Activated CD4-positive, CD25-positive, alpha-beta regulatory T cell treated with anti-CD3 and anti-CD28 coated beads, Interleukin-2, amount 50 U/mL, for 72 hours (primary cell): ENCODE measurements at regions not wholly inside any gene's neighbourhood (a gene's known extent, or its start where the extent isn't known, plus 50 kb on each side); places are given as distances from the start of the nearest gene placed in this dataset.

Experiments used
- DNase-seq: peaks from one replicate; pipeline ENCODE4 v3.0.0; 2021

GRCh38 chr15:53462651-53463050 is 296.8 kb downstream of the WDR72 start:
- DNase-seq, result no peak

GRCh38 chr15:53461677-53462076 is 297.8 kb downstream of the WDR72 start:
- no peak for DNase-seq

DNA sequence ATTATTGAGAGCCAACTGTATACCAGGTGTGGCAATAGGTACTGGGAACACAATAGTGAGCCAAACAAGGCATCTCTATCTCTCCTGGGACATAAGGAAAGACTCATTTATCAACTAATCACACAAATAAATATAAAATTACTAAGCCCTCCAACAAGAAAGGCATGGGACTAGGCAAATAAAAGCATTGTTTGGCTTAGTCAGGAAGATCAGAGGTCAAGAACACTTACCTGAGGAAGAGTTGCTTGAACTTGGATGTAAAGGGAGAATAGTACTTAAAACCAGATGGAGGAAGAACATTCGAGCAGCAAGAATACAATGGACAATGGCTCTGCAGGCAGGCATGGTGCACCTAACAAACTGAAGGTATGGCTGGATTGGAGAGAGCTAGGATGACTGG is 300.7 kb downstream of the WDR72 start:
- DNase-seq, result no peak

DNA sequence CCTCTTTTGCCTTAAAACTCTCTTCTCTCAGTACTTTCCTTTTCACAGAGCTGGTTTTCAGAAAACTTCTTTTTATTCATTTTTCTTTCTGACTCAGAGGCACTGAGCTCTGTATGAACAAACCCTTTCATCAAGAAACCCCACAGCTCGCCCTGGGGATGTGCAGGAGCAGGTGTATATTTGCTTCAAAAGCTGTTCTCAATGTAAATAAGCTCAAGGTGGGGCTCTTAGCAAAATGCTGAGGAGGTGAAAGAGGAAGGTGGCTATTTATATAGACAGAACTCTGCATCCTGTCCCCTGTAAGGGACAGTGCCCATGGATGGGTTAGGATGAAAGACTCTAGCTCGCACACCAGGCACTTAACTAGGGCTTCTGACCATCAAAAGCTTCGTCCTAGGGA is 302.0 kb downstream of the WDR72 start:
- DNase-seq, result no peak

GRCh38 chr15:53454843-53455721 is 304.4 kb downstream of the WDR72 start:
- no peak for DNase-seq

- DNase-seq, result no peak
These were observed 305.0 kb downstream of the WDR72 start for GRCh38 chr15:53454535-53454842.

DNA sequence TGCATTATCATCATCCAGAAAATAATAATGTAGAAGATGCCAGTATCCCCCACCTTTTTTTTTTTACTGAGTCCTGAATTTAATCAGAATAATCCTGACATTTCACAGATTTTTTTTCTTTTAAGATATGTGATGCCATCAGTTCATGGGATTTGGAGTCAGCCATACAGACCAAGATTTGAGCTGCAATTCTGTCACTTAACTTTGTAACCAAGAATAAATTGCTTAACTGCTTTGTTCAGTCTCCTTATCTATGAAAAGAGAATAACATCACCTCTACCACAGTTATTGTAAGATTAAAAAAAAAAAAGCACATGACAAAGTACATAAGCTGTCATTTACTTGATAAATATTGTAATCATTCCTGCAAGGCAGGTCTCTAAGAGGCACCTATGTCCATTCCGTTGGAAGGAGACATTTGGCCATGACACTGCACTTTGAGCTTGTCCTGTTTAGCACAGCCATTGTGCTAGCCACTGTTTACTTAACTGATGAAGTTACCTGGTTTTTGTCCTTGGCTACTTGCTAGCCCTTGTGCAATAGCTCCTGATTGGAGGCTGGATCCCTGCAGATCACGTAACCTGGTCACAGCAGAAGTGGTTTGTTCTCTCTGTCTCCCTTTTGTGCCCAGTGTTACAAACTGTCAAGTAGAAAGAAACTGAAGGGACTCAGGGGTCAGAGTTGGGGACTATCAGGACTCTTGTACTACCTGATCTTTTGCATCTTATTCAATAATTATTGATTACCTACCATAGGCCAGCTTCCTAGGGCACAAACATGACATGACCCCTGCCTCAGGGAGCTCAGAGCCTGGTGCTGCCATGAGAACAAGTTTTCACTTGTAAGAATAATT is 306.0 kb downstream of the WDR72 start:
- DNase-seq, result no peak

GRCh38 chr15:53448232-53449015 is 311.0 kb downstream of the WDR72 start:
- DNase-seq, result no peak

DNA sequence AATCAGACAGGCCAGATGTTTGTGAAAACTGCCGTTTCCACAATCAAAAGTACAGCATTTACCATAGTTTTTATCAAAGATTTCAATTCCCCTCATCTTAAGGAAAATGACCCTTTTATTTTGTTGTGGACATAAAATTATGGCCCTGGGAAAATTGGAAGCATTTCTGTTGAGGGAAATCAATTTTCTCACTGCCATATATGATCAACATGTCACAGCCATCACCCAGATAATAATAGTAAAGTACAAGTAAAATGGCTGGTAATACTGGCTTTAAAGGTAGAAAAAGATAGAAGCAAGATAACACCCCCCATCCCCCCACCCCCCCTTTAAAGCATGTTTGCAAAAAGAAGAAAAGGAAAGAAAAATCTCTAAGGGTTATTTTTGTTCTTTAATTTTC is 311.7 kb downstream of the WDR72 start:
- no peak for DNase-seq

DNA sequence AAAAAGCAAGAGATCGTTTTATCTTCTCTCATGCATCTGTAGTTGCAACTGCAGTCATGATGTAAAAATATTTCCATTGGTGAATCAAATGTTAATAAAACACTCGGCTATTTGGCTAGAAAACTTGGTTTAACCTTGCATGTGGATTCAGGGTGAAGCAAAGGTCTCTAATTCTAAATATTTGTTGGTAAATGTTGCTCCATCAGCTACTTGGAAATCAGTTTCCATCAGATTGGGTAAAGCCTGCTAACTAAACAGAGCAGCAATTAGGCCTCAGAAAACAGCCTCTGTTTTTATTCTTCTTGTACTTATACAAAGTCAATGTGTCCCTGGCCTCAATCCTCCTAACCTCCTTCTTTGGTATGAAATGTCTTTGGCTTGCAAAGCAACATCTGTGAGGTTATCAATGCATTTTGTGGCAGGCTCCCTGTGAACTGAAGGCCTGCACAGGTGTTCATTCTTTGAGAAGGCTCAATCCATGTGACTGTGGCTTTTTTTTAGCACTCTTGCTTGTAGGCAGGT is 312.3 kb downstream of the WDR72 start:
- DNase-seq, result no peak

DNA sequence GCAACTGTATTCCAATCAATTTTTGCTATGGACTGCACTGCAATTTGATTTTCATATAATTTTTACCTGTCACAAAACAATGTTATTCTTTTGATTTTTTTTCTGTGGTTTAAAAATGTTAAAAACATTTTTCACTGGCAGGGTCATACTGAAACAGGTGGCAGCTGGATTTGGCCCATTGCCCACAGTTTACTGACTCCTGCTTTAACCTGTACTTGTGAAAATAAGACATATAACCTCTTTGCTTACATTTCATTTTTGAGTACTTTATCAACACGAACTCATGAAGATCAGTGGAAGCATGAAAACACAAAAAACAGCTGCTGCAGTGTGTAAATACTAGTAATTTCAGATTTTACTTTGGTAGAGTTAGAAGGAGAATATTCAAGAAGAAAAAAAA is 313.1 kb downstream of the WDR72 start:
- no peak for DNase-seq

DNA sequence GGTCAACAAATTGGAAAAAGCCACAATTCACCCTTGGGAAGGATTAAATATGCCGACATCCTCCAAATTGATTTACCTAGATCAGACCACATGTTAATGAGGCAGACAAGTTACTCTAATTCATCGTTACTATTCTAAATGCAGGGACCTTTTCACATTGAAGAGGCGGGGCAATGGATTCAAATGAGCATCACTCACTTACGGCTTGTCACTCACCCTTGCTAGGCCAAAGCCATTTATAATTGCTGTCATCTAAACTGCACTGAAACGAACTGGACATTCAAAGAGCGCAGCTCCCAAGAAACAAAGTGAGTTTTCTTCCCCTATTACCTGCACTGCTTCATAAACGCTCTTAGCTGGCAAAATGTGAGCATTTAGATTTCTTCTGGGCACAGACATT is 313.9 kb downstream of the WDR72 start:
- DNase-seq, result no peak

- DNase-seq, result no peak
These were observed 321.2 kb downstream of the WDR72 start for GRCh38 chr15:53437985-53438841.

DNA sequence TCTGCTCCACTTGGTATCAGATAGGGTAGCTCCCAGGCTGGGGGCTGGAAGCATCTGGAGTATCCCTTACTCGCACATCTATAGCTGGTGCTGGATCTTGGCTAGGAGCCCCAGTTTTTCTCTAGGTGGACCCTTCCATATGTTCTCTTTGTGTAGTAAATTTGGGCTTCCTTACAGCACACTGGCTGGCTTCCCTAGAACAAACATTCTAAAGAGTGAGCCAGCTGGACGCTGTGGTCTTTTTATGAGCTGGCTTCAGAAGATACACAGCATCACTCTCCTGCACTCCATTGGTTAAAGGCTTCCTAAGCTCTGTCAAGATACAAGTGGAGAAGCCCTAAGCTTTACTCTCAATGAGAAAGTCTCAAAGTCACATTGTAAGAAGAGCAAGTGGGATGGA is 322.1 kb downstream of the WDR72 start:
- DNase-seq, result no peak

GRCh38 chr15:53434174-53434678 is 325.2 kb downstream of the WDR72 start:
- no peak for DNase-seq

- no peak for DNase-seq
These were observed 343.1 kb downstream of the WDR72 start for GRCh38 chr15:53416219-53416940.

DNA sequence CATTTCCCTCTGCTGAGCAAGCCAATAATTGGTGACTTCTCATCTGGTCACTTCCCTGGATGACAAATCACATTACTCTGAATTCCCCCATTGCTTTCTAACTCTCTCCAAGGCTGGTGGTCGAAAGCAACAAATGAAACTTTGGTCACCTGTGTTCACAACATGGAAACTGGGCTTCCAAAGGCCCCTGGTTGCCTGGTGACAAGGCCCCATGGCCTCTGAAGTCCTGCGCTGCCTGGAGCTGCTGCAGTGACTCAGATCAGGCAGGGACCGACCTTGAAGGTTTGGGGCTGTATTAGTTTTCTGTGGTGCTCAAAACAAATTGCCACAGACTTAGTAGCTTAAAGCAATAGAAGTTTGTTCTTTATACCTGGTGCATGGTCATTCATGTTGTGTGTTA is 345.3 kb downstream of the WDR72 start:
- no peak for DNase-seq

DNA sequence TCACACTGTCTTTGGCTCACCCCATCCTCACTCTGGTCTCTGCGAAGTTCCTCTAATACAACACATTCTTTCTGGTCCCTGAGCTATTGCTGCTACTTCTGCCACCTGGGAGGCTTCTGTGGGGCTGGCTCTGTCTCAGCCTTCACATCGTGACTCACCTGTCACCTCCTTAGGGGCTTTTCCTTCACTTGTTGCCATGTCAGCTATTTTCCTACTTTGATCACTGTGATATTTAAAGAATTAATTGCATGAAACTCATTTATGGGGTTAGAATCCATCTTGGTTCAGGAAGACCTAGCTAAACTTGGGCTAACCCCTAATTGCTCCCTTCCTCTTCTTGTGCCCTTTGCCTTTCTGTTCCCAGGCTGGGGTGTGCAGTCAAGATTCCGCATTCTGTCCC is 346.9 kb downstream of the WDR72 start:
- DNase-seq, result no peak

DNA sequence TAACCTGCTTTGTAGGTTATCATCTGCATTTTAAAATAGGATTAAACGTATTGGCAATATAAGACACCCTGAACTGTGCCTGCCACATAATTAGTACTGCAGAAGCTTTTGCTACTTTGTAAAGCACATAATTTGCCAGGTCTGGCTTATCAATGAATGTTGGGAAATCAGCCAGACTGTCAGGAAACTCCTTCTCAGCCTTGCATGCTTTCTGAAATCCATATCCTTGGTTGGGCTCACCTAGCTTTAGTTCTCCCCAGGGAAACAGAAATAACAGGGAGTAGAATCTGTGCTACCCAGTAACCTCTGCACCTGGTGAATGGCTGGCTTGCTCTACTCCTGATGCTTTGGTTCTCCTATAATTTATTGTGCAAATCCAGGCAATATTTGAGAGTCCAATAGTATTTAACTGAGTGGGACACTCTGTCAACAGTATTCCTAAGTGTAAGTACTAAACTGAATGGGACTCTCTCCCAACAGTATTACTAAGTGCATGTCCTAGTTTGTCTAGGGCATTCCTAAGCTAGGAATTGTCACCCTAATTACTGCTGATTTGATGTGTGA is 354.5 kb downstream of the WDR72 start:
- no peak for DNase-seq

- DNase-seq, result no peak
These were observed 358.0 kb downstream of the WDR72 start for GRCh38 chr15:53401503-53401902.

- no peak for DNase-seq
These were observed 358.5 kb downstream of the WDR72 start for GRCh38 chr15:53400986-53401385.
